ENCODE measurements at regions not wholly inside any gene's neighbourhood (a gene's known extent, or its start where the extent isn't known, plus 50 kb on each side); places are given as distances from the start of the nearest gene placed in this dataset.

DNA sequence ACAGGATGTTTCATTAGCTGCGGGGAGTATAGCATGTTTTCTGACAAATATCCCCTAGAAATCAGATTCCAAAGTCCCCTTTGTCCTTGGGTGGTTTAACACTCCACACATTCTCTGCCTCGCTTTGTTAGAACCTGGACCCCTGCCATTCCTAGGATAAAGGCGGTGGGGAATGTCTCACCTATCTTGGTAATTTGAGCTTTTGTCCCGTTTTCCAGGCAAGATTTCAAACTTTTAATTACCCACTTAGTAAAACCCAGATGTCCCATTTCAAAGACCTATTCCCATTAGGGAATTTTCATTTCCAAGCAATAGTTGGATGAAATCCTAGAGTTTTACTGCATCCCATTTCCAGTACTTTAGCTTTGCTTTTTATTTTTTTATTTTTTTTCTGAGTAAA lies 501.0 kb upstream of the MAP3K7 start:
- Histone ChIP-seq H3K9ac (ENCODE audit: insufficient read depth, low read length) (no peak overlapping the region), H3K4me2 (ENCODE audit: extremely low read depth, insufficient read depth, low read length) (no peak overlapping the region), H4K20me1 (ENCODE audit: control insufficient read depth, extremely low read depth, insufficient read depth, low read length) (no peaks in the 10 kb centered on the region), H3K4me3 (replicated peaks in 1 of 4; ENCODE audit: control extremely low read depth in 1 of 4, insufficient read depth in 1 of 4, low read depth in 3 of 4, low read length in 4 of 4) (no peak overlapping the region), H3K36me3 (ENCODE audit: control insufficient read depth, insufficient read depth, low read length) (no peaks in the 10 kb centered on the region), H2AFZ (ENCODE audit: low read length) (no peak overlapping the region), H3K27me3 (ENCODE audit: control insufficient read depth, insufficient read depth, low read length) (no peaks in the 10 kb centered on the region), H3K27ac (ENCODE audit: insufficient read depth, low read length) (no peak overlapping the region), H3K9me3 (ENCODE audit: control insufficient read depth, insufficient read depth, low read depth, low read length) (no peaks in the 10 kb centered on the region), H3K4me1 (ENCODE audit: control insufficient read depth, extremely low read depth, insufficient read depth, low read length) (no peaks in the 10 kb centered on the region), H3K79me2 (ENCODE audit: control insufficient read depth, insufficient read depth, low read length) (no peaks in the 10 kb centered on the region)
- no peak for TF ChIP-seq EZH2 (IDR thresholded peaks at IDR 0.05; ENCODE audit: low read length, missing control alignments)
- TF ChIP-seq, protein P1, sequence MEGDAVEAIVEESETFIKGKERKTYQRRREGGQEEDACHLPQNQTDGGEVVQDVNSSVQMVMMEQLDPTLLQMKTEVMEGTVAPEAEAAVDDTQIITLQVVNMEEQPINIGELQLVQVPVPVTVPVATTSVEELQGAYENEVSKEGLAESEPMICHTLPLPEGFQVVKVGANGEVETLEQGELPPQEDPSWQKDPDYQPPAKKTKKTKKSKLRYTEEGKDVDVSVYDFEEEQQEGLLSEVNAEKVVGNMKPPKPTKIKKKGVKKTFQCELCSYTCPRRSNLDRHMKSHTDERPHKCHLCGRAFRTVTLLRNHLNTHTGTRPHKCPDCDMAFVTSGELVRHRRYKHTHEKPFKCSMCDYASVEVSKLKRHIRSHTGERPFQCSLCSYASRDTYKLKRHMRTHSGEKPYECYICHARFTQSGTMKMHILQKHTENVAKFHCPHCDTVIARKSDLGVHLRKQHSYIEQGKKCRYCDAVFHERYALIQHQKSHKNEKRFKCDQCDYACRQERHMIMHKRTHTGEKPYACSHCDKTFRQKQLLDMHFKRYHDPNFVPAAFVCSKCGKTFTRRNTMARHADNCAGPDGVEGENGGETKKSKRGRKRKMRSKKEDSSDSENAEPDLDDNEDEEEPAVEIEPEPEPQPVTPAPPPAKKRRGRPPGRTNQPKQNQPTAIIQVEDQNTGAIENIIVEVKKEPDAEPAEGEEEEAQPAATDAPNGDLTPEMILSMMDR (conservative IDR thresholded peaks at IDR 0.05 in 1 of 2, IDR thresholded peaks at IDR 0.05 in 1 of 2; ENCODE audit: low read depth in 1 of 2, low read length in 2 of 2): no peak
- DNase-seq (ENCODE audit: low read depth in 2 of 2): no peak

DNA sequence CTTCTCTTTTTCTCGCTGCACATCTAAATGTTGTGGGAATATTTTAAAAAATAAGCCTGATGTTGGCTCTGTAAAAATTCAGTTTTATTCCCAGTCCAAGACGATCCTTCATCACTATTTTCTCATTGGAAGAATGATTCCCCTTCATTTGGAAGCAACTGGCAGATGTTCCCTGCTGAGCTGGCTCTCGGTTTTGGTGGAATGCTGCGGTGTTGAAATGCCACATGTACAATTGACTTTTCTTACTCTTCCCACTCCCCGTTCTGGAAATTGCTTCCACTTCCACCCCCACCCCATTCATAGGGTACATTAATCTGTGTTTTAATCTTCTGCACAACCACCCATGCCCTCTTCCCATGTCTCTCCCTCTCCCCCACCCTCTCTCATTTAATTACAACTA lies 496.3 kb upstream of the MAP3K7 start:
- Histone ChIP-seq H3K9me3 (ENCODE audit: control insufficient read depth, insufficient read depth, low read depth, low read length) (no peaks in the 10 kb centered on the region), H3K4me2 (ENCODE audit: extremely low read depth, insufficient read depth, low read length) (no peak overlapping the region), H3K79me2 (ENCODE audit: control insufficient read depth, insufficient read depth, low read length) (no peaks in the 10 kb centered on the region), H3K4me3 (replicated peaks in 1 of 4; ENCODE audit: control extremely low read depth in 1 of 4, insufficient read depth in 1 of 4, low read depth in 3 of 4, low read length in 4 of 4) (no peak overlapping the region), H3K27me3 (ENCODE audit: control insufficient read depth, insufficient read depth, low read length) (no peaks in the 10 kb centered on the region), H3K4me1 (ENCODE audit: control insufficient read depth, extremely low read depth, insufficient read depth, low read length) (no peaks in the 10 kb centered on the region), H3K9ac (ENCODE audit: insufficient read depth, low read length) (no peak overlapping the region), H4K20me1 (ENCODE audit: control insufficient read depth, extremely low read depth, insufficient read depth, low read length) (no peaks in the 10 kb centered on the region), H2AFZ (ENCODE audit: low read length) (no peak overlapping the region), H3K36me3 (ENCODE audit: control insufficient read depth, insufficient read depth, low read length) (no peaks in the 10 kb centered on the region), H3K27ac (ENCODE audit: insufficient read depth, low read length) (no peak overlapping the region)
- TF ChIP-seq, protein P1 (conservative IDR thresholded peaks at IDR 0.05 in 1 of 2, IDR thresholded peaks at IDR 0.05 in 1 of 2; ENCODE audit: low read depth in 1 of 2, low read length in 2 of 2): no peak
- no peak for TF ChIP-seq EZH2 (IDR thresholded peaks at IDR 0.05; ENCODE audit: low read length, missing control alignments)
- peak; percentile 34 to 55 for DNase-seq (ENCODE audit: low read depth in 2 of 2)

DNA sequence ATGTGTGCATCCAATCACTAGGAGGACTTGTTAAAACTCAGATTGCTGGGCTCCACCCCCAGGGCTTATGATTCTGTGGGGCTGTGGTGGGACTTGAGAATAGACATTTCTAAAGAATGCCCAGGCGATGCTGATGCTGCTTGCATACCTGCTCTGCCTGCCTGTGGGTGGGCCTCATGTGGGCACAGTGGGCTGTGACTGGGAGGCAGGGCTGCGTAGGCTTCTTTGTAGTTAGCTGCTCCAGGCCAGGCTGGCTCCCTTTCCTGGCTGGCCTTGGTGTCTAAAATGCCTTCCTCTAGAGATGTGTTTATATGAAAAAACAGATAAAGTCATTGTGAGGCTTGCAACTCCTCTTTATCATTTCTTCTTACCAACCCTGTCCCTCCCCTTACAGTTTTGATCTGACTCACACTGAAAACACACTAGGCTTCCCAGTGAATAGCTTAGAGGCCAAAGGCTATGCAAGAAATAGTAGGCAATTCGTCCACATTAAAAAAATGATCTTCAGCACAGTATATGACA lies 495.5 kb upstream of the MAP3K7 start:
- H3K4me2 ChIP-seq (ENCODE audit: extremely low read depth, insufficient read depth, low read length): no peak overlapping the region
- no peaks in the 10 kb centered on the region for H3K9me3 ChIP-seq (ENCODE audit: control insufficient read depth, insufficient read depth, low read depth, low read length)
- no peaks in the 10 kb centered on the region for H3K36me3 ChIP-seq (ENCODE audit: control insufficient read depth, insufficient read depth, low read length)
- no peaks in the 10 kb centered on the region for H3K4me1 ChIP-seq (ENCODE audit: control insufficient read depth, extremely low read depth, insufficient read depth, low read length)
- TF ChIP-seq, protein P1 (conservative IDR thresholded peaks at IDR 0.05 in 1 of 2, IDR thresholded peaks at IDR 0.05 in 1 of 2; ENCODE audit: low read depth in 1 of 2, low read length in 2 of 2): no peak
- TF ChIP-seq EZH2 (IDR thresholded peaks at IDR 0.05; ENCODE audit: low read length, missing control alignments): no peak
- H3K27ac ChIP-seq (ENCODE audit: insufficient read depth, low read length): no peak overlapping the region
- H3K27me3 ChIP-seq (ENCODE audit: control insufficient read depth, insufficient read depth, low read length): no peaks in the 10 kb centered on the region
- no peak overlapping the region for H3K4me3 ChIP-seq (replicated peaks in 1 of 4; ENCODE audit: control extremely low read depth in 1 of 4, insufficient read depth in 1 of 4, low read depth in 3 of 4, low read length in 4 of 4)
- H2AFZ ChIP-seq (ENCODE audit: low read length): no peak overlapping the region
- H3K9ac ChIP-seq (ENCODE audit: insufficient read depth, low read length): no peak overlapping the region
- DNase-seq (ENCODE audit: low read depth in 2 of 2): peak; percentile 76 to 78
- H4K20me1 ChIP-seq (ENCODE audit: control insufficient read depth, extremely low read depth, insufficient read depth, low read length): no peaks in the 10 kb centered on the region
- H3K79me2 ChIP-seq (ENCODE audit: control insufficient read depth, insufficient read depth, low read length): no peaks in the 10 kb centered on the region

All from fibroblast of lung (primary cell).